A549 (cell line): ENCODE measurements at regions not wholly inside any gene's neighbourhood (a gene's known extent, or its start where the extent isn't known, plus 50 kb on each side); places are given as distances from the start of the nearest gene placed in this dataset.

Experiments used
- ATAC-seq, 2 experiments: fragments of 200-7000 bp in 1 of 2; fragments of >200 bp in 1 of 2; cut with Nextera tagmentation in 1 of 2; cut with Tn5 transposase in 1 of 2; 3 replicates each; pipeline versions ENCODE4 v1.8.0 to v1.9.1; 2018 to 2020; ENCODE audit warnings: mild to moderate bottlenecking in 1 of 2, moderate library complexity in 1 of 2
- CTCF ChIA-PET: fragments of 300-600 bp; sonication (Branson Sonifier 250); formaldehyde crosslinking; extraction: SDS; loops from one replicate; lab custom pipeline; 2021; ENCODE audit warnings: antibody characterized with exemption, inconsistent platforms; lab: Yijun Ruan, JAX
- POLR2A ChIA-PET: fragments of 350-600 bp; formaldehyde crosslinking; extraction: SDS; loops from one replicate; lab custom pipeline; 2021; ENCODE audit warnings: antibody characterized with exemption, inconsistent platforms; lab: Yijun Ruan, JAX
- DNase-seq, 2 experiments: peaks; one replicate each; pipeline versions ENCODE4 v3.0.0 to v3.0.0-alpha.2; 2011 to 2016; ENCODE audit warnings: low read depth in 1 of 2, low spot score in 1 of 2
- FAIRE-seq: peaks from 2 replicates; lab custom pipeline; 2011; peaks lifted over from hg19 to GRCh38; lab: Jason Lieb, UNC
- H3K27ac ChIP-seq, 2 experiments: fragments of >200 bp; sonication (Bioruptor Twin); formaldehyde crosslinking; 3 replicates each; pipeline ENCODE4 v1.5.1; 2016 to 2017
- H3K4me1 ChIP-seq: fragments of >200 bp; sonication (Bioruptor Twin); formaldehyde crosslinking; 3 replicates; pipeline ENCODE4 v1.6.1; 2016
- H3K4me2 ChIP-seq: fragments of >200 bp; sonication (Bioruptor Twin); formaldehyde crosslinking; 3 replicates; pipeline ENCODE4 v1.6.1; 2016
- H3K4me3 ChIP-seq: fragments of >200 bp; sonication (Bioruptor Twin); formaldehyde crosslinking; 3 replicates; pipeline ENCODE4 v1.5.1; 2016
- H3K9me3 ChIP-seq: fragments of >200 bp; sonication (Bioruptor Twin); formaldehyde crosslinking; 3 replicates; pipeline ENCODE4 v1.6.1; 2016
- BHLHE40 ChIP-seq: IDR thresholded peaks from 2 replicates; pipeline ENCODE4 v1.6.1; 2012; ENCODE audit warnings: low read depth, low read length, inconsistent platforms
- CBX8 ChIP-seq: fragments of 200-600 bp; sonication (generic); IDR thresholded peaks from 2 replicates; pipeline ENCODE4 v1.6.1; 2016
- CHD2 ChIP-seq: fragments of 150-350 bp; IDR thresholded peaks from 2 replicates; pipeline ENCODE4 v1.6.1; 2014; ENCODE audit warnings: low read length; ENCODE audit not compliant: partially characterized antibody
- EHF ChIP-seq: fragments of 250-450 bp; sonication (Bioruptor Pico); IDR thresholded peaks from 2 replicates; pipeline ENCODE4 v1.5.0; 2020; ENCODE audit warnings: mild to moderate bottlenecking
- EHMT2 ChIP-seq: fragments of 200-600 bp; sonication (generic); IDR thresholded peaks from 2 replicates; pipeline ENCODE4 v1.6.1; 2016; ENCODE audit warnings: antibody characterized with exemption, low read depth, mild to moderate bottlenecking, moderate library complexity
- EP300 ChIP-seq, 2 experiments: fragments of >200 bp; sonication (Bioruptor Twin); formaldehyde crosslinking; IDR thresholded peaks; 2 replicates in 1 of 2; 3 replicates in 1 of 2; pipeline ENCODE4 v1.6.1; 2016 to 2017
- FOSB ChIP-seq: fragments of 250-450 bp; sonication (Bioruptor Pico); IDR thresholded peaks from 2 replicates; pipeline ENCODE4 v1.5.0; 2020; ENCODE audit warnings: mild to moderate bottlenecking, moderate library complexity
- FOXS1 ChIP-seq: fragments of 250-450 bp; sonication (Bioruptor Pico); IDR thresholded peaks from 2 replicates; pipeline ENCODE4 v1.5.0; 2020; ENCODE audit warnings: mild to moderate bottlenecking, moderate library complexity
- GATA3 ChIP-seq: IDR thresholded peaks from 2 replicates; pipeline ENCODE4 v1.6.1; 2012; ENCODE audit warnings: borderline replicate concordance
- HOXA7 ChIP-seq: fragments of 250-450 bp; sonication (Bioruptor Pico); IDR thresholded peaks from 2 replicates; pipeline ENCODE4 v1.5.0; 2020; ENCODE audit warnings: mild to moderate bottlenecking, moderate library complexity
- JUN ChIP-seq, 2 experiments: fragments of >200 bp; sonication (Bioruptor Twin); formaldehyde crosslinking; IDR thresholded peaks; 2 replicates in 1 of 2; 3 replicates in 1 of 2; pipeline ENCODE4 v1.6.1; 2016 to 2017
- JUNB ChIP-seq: fragments of >200 bp; sonication (Bioruptor Twin); formaldehyde crosslinking; IDR thresholded peaks from 2 replicates; pipeline ENCODE4 v1.6.1; 2016
- KDM1A ChIP-seq: fragments of 200-600 bp; sonication (generic); IDR thresholded peaks from 2 replicates; pipeline ENCODE4 v1.6.1; 2016; ENCODE audit warnings: low read depth, mild to moderate bottlenecking
- KDM5A ChIP-seq: fragments of 200-600 bp; sonication (generic); IDR thresholded peaks from 2 replicates; pipeline ENCODE4 v1.6.1; 2016; ENCODE audit warnings: antibody characterized with exemption, mild to moderate bottlenecking
- MAZ ChIP-seq: fragments of 150-350 bp; IDR thresholded peaks from 2 replicates; pipeline ENCODE4 v1.6.1; 2014; ENCODE audit warnings: antibody characterized with exemption, low read depth, low read length, borderline replicate concordance
- MYC ChIP-seq: IDR thresholded peaks from 2 replicates; pipeline ENCODE4 v1.6.1; 2012; ENCODE audit warnings: mild to moderate bottlenecking, inconsistent platforms, low read length, improper control_type of control experiment, borderline replicate concordance
- PHF8 ChIP-seq: fragments of 200-600 bp; sonication (generic); IDR thresholded peaks from 2 replicates; pipeline ENCODE4 v1.6.1; 2016; ENCODE audit warnings: low read depth, mild to moderate bottlenecking, antibody characterized with exemption, moderate library complexity, borderline replicate concordance
- POLR2A ChIP-seq: IDR thresholded peaks from 2 replicates; pipeline ENCODE4 v1.6.1; 2012; ENCODE audit warnings: mild to moderate bottlenecking, low read length
- RARB ChIP-seq: fragments of 250-450 bp; sonication (Bioruptor Pico); IDR thresholded peaks from 2 replicates; pipeline ENCODE4 v1.8.0; 2021; ENCODE audit warnings: mild to moderate bottlenecking, moderate library complexity
- RCOR1 ChIP-seq: fragments of 150-350 bp; IDR thresholded peaks from 2 replicates; pipeline ENCODE4 v1.6.1; 2014; ENCODE audit warnings: antibody characterized with exemption, low read length, low read depth
- SMC3 ChIP-seq: fragments of >200 bp; sonication (Bioruptor Twin); formaldehyde crosslinking; IDR thresholded peaks from 3 replicates; pipeline ENCODE4 v1.6.1; 2018; ENCODE audit warnings: inconsistent platforms
- TP53 ChIP-seq: fragments of 250-450 bp; sonication (Bioruptor Pico); IDR thresholded peaks from 2 replicates; pipeline ENCODE4 v1.5.0; 2021; ENCODE audit warnings: mild to moderate bottlenecking, moderate library complexity
- ZC3H11A ChIP-seq: fragments of 450-650 bp; IDR thresholded peaks from 2 replicates; pipeline ENCODE4 v1.6.1; 2014; ENCODE audit warnings: antibody characterized with exemption, mild to moderate bottlenecking
- ZFP36 ChIP-seq: fragments of 450-650 bp; IDR thresholded peaks from 2 replicates; pipeline ENCODE4 v1.6.1; 2014; ENCODE audit warnings: borderline replicate concordance; ENCODE audit not compliant: partially characterized antibody
- WGBS: methylation state at CpG from one replicate; pipeline ENCODE4 v1.1.6; 2017; ENCODE audit errors: missing lambda C conversion rate; 5-methylcytosine and 5-hydroxymethylcytosine counted together
- TF ChIP-seq, protein P1 (sequence below): fragments of 250-450 bp; sonication (Bioruptor Pico); IDR thresholded peaks from 2 replicates; pipeline ENCODE4 v1.5.0; 2020; ENCODE audit warnings: low read depth, mild to moderate bottlenecking, moderate library complexity
- TF ChIP-seq, protein P2 (sequence below): fragments of 200-600 bp; sonication (generic); IDR thresholded peaks from 2 replicates; pipeline ENCODE4 v1.6.1; 2016; ENCODE audit warnings: antibody characterized with exemption, mild to moderate bottlenecking, moderate library complexity
- TF ChIP-seq, protein P3 (sequence below): IDR thresholded peaks from 2 replicates; pipeline ENCODE4 v1.6.1; 2012
- TF ChIP-seq, protein P4 (sequence below): IDR thresholded peaks from 2 replicates; pipeline ENCODE4 v1.6.1; 2012

DNA sequence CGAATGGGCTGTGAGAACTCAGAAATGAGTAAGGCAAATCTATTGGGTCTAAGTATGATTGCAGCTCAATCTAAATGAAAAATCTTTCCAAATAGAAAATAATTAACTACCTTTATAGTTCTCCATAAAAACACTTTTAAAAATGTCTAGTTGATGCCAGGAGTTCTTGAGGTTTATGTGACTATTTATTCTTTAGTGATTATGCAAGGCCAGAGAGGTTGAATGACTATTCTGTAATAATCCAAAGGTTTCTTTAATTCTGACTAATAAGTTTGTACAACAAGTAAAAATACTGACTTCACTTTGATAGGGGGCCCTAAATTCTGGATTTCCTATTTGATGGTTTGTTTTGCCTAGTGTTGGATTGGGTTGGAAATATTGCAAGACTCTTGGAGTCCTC, 461.2 kb downstream of the EPM2A start:
- 3% methylated on average over 1 of the region's 1 CpG for WGBS

DNA sequence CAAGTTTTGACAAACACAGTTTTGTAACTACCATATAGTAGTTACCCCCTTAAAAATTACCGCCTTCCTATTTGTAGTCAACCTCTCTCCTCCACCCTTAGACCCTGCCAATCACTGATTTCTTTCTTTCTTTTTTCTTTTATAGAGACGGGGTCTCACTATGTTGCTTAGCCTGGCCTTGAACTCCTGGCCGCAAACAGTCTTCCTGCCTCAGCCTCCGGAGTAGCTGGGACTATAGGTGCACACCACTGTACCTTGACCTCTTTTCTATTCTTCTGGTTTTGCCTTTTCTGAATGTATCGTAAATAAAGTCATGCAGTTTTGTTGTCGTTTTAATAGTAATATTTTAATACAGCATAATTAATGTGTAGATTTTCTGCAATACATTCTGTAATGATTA, 460.3 kb downstream of the EPM2A start:
- no peaks in the 10 kb centered on the region for H3K4me1 ChIP-seq
- FAIRE-seq (no peak), ATAC-seq (no peak), DNase-seq (no peak)
- 70% methylated on average over 6 of the region's 6 CpGs for WGBS
- H3K4me3 ChIP-seq: no peak overlapping the region
- TF ChIP-seq BHLHE40: no peak
- TF ChIP-seq KDM5A: no peak
- no peak for TF ChIP-seq PHF8
- POLR2A ChIA-PET: no interaction called here
- no peaks in the 10 kb centered on the region for H3K9me3 ChIP-seq
- CTCF ChIA-PET: no interaction called here
- H3K4me2 ChIP-seq: no peak overlapping the region
- no peak overlapping the region for H3K27ac ChIP-seq

More for the DNA sequence above, 461.2 kb downstream of the EPM2A start:
- Histone ChIP-seq H3K9me3 (no peaks in the 10 kb centered on the region), H3K4me1 (no peaks in the 10 kb centered on the region), H3K4me2 (no peak overlapping the region), H3K4me3 (no peak overlapping the region), H3K27ac (no peak overlapping the region)
- TF ChIP-seq FOXS1 (CRISPR knock-in tag): no peak
- ChIA-PET POLR2A (no interaction called here), CTCF (no interaction called here)
- FAIRE-seq (no peak), DNase-seq (no peak), ATAC-seq (no peak)

DNA sequence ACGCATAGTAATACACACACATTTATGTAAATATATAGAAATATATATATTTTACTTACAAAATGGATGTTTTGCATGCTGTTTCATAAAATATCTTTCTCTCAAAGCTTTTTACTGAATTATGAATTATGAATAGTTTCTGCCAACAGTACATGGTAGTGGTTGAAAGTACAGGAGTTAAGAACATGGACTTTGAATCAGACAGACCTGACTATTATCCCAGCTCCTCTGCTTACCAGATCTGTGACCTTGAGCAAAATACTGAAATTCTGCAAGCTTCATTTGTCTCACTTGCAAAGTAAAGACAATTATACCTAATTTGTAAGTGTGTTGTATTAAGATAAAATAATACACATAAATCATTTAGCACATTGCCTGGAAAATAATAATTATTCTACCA, 459.5 kb downstream of the EPM2A start:
- no peak for ATAC-seq
- POLR2A ChIA-PET: no interaction called here
- 68% methylated on average over 1 of the region's 1 CpG for WGBS

DNA sequence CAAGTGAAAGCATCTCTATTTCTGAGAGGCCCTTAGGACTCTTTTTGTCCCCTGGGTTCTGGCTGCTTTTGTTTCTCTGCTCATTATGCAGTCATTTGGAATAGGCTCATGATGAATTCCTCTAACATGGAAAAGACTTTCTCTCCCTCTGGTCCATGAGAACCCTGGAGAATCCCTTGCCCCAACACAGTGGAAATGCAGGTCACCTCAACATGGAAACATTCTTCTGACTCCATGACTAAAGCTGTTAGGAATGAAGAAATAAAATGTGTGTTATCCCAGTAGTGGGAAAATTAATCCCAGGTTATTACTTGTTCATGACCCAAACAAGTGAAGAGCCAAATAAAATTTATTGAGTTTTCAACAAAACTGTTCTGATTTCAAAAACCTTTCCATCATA, 458.6 kb downstream of the EPM2A start:
- no peak overlapping the region for H3K27ac ChIP-seq

More for the DNA sequence above, 459.5 kb downstream of the EPM2A start:
- no peak for FAIRE-seq
- Histone ChIP-seq H3K4me2 (no peak overlapping the region), H3K4me1 (no peaks in the 10 kb centered on the region), H3K27ac (no peak overlapping the region), H3K4me3 (no peak overlapping the region), H3K9me3 (no peaks in the 10 kb centered on the region)
- DNase-seq: no peak
- CTCF ChIA-PET: no interaction called here
- TF ChIP-seq, protein P1, sequence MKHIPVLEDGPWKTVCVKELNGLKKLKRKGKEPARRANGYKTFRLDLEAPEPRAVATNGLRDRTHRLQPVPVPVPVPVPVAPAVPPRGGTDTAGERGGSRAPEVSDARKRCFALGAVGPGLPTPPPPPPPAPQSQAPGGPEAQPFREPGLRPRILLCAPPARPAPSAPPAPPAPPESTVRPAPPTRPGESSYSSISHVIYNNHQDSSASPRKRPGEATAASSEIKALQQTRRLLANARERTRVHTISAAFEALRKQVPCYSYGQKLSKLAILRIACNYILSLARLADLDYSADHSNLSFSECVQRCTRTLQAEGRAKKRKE (CRISPR knock-in tag): no peak
- TF ChIP-seq SMC3 (no peak), MYC (no peak), ZFP36 (no peak), JUN (IDR thresholded peaks at IDR 0.05) (no peak)

DNA sequence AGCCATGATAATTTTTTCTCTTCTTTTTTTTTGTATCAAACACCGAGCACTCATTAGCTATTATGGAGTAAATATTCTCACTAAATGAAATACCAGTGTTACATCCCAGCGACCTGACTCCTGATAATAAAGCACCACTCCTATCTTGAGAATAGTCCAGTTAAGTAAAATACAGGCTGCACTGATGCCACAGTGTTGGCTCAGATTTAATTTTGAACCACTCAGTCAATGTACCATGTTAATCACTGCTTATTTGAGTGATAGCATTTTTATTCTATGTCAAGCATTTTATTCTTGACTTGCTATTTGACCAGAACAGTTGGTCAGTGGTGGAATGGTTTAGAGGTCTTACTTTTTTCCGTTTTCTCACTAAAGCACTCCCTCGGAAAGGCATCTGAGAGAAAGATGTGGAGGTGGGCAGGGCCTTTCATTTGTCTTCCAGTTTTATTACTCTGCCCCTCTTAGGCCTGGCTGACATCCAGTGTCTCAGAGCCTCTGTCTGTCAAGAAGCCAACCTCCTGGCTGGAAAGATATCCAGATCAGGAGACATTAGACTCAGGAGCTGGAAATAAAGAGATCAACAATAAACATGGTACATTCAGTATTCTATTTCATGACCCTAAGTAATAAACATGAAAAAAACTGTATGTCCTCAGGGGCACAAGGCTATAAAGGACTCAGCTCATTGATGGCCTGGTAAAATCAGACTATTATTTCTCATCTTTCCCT, 457.8 kb downstream of the EPM2A start:
- ATAC-seq: no peak

More for the DNA sequence above, 458.6 kb downstream of the EPM2A start:
- CTCF ChIA-PET: interaction anchor here (0.5 kb wide), 1 partner anchor 1174 kb away, joined by 3 read pairs; no protein-coding TSS in a partner anchor
- DNase-seq (no peak), FAIRE-seq (no peak), ATAC-seq (no peak)
- no peak for TF ChIP-seq RCOR1
- no peak for TF ChIP-seq EHF (CRISPR knock-in tag)
- TF ChIP-seq JUN (IDR thresholded peaks at IDR 0.05): no peak
- TF ChIP-seq EHMT2: no peak
- TF ChIP-seq RARB (CRISPR knock-in tag): no peak
- no peak for TF ChIP-seq POLR2A
- no peak for TF ChIP-seq GATA3
- no peak for TF ChIP-seq CHD2
- no peak for TF ChIP-seq TP53 (CRISPR knock-in tag)
- TF ChIP-seq FOSB: no peak
- TF ChIP-seq CBX8: no peak
- Histone ChIP-seq H3K9me3 (no peaks in the 10 kb centered on the region), H3K4me1 (no peaks in the 10 kb centered on the region), H3K4me2 (no peak overlapping the region), H3K4me3 (no peak overlapping the region)
- POLR2A ChIA-PET: no interaction called here

More for the DNA sequence above, 457.8 kb downstream of the EPM2A start:
- no peak for DNase-seq
- Histone ChIP-seq H3K4me3 (no peak overlapping the region), H3K4me2 (no peak overlapping the region), H3K9me3 (no peaks in the 10 kb centered on the region), H3K4me1 (no peaks in the 10 kb centered on the region), H3K27ac (no peak overlapping the region)
- no peak for FAIRE-seq
- no peak for TF ChIP-seq MAZ
- TF ChIP-seq, protein P2, sequence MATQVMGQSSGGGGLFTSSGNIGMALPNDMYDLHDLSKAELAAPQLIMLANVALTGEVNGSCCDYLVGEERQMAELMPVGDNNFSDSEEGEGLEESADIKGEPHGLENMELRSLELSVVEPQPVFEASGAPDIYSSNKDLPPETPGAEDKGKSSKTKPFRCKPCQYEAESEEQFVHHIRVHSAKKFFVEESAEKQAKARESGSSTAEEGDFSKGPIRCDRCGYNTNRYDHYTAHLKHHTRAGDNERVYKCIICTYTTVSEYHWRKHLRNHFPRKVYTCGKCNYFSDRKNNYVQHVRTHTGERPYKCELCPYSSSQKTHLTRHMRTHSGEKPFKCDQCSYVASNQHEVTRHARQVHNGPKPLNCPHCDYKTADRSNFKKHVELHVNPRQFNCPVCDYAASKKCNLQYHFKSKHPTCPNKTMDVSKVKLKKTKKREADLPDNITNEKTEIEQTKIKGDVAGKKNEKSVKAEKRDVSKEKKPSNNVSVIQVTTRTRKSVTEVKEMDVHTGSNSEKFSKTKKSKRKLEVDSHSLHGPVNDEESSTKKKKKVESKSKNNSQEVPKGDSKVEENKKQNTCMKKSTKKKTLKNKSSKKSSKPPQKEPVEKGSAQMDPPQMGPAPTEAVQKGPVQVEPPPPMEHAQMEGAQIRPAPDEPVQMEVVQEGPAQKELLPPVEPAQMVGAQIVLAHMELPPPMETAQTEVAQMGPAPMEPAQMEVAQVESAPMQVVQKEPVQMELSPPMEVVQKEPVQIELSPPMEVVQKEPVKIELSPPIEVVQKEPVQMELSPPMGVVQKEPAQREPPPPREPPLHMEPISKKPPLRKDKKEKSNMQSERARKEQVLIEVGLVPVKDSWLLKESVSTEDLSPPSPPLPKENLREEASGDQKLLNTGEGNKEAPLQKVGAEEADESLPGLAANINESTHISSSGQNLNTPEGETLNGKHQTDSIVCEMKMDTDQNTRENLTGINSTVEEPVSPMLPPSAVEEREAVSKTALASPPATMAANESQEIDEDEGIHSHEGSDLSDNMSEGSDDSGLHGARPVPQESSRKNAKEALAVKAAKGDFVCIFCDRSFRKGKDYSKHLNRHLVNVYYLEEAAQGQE: no peak
- no peak for TF ChIP-seq KDM1A
- TF ChIP-seq, protein P3, sequence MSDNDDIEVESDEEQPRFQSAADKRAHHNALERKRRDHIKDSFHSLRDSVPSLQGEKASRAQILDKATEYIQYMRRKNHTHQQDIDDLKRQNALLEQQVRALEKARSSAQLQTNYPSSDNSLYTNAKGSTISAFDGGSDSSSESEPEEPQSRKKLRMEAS: no peak
- TF ChIP-seq, protein P4, sequence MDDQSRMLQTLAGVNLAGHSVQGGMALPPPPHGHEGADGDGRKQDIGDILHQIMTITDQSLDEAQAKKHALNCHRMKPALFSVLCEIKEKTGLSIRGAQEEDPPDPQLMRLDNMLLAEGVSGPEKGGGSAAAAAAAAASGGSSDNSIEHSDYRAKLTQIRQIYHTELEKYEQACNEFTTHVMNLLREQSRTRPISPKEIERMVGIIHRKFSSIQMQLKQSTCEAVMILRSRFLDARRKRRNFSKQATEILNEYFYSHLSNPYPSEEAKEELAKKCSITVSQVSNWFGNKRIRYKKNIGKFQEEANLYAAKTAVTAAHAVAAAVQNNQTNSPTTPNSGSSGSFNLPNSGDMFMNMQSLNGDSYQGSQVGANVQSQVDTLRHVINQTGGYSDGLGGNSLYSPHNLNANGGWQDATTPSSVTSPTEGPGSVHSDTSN: no peak
- no peak for TF ChIP-seq HOXA7
- TF ChIP-seq JUNB: no peak
- no peak for TF ChIP-seq ZC3H11A
- TF ChIP-seq EP300 (IDR thresholded peaks at IDR 0.05): no peak
- no peak for TF ChIP-seq CHD2
- TF ChIP-seq JUN (IDR thresholded peaks at IDR 0.05): no peak
- CTCF ChIA-PET: interaction anchor here (0.5 kb wide), 1 partner anchor 1175 kb away, joined by 3 read pairs; no protein-coding TSS in a partner anchor
- 61% methylated on average over 4 of the region's 4 CpGs for WGBS
- POLR2A ChIA-PET: no interaction called here
